IPS-NIHi7 (cell line): ENCODE measurements at regions not wholly inside any gene's neighbourhood (a gene's known extent, or its start where the extent isn't known, plus 50 kb on each side); places are given as distances from the start of the nearest gene placed in this dataset.

Experiments
- DNase-seq: peaks from one replicate; pipeline ENCODE4 v3.0.0; 2012; ENCODE audit warnings: mixed read lengths; ENCODE audit errors: extremely low spot score

DNA sequence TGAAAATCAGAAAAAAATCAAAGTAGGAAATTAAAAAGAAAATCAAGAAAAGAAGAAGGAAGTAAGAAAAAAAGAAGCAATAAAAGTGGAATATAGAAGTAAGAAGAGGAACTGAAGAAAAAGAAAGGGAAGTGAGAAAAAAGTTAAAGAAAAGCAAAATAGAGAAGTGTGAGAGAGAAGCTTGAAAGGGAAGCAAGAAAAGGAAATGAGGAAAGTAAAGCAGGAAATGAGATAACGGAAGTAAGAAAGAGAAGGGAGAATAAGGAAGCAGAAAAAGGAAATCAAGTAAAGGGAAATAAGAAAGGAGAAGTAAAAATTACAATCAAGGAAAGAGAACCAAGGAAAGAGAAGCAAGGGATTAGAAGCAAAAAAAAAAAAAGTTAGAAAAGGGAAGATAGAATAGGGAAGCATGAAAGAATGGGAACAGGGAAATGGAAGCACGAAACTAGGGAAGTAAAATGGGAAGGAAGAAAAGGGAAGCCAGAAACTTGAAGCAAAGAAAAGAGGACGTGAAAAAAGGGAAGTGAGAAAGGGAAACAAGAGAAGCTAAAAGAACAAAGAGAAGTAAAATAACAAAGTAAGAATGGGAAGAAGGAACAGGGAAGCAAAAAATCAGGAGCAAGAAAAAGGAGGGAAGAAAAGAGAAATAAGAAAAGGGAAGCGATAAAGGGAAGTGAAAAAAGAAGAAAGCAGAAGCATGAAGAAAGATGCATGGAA, 243.3 kb upstream of the NCKAP5 start:
- no peak for DNase-seq

DNA sequence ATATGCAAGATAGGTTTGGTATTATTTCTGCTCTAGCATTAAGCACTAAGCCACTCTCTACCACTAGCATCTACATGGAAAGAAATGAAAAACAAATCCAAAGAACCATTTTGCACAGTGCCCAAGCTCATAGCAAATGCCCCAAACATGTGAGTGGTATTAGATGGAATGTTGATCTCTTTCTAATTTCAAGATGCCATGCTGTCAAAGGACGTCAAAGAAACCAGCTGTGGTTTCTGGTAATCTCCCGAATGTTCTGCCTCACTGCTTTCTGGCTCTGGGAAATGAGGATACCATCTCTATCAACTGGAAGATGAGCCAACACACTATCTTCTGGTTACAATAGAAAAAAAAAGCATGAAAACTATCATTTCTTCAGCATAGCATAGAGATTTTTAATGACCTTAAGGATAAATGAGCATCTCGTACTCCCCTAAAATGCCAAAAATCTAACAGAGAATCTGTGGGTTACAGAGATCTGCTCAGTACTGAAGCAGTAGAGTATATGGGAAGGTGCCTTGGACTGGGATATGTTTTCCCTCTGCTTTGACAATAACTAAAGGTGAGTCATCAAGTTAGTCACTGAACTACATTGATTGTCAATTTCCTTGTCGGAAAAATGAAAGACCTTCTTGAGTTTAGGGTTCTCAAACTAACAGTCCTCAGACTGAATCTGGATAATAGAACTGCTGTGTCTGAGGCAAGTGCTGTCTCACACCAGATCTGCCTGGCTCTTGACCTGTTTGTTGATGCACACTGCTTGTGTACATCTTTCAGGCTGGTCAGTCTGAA, 244.8 kb upstream of the NCKAP5 start:
- no peak for DNase-seq

DNA sequence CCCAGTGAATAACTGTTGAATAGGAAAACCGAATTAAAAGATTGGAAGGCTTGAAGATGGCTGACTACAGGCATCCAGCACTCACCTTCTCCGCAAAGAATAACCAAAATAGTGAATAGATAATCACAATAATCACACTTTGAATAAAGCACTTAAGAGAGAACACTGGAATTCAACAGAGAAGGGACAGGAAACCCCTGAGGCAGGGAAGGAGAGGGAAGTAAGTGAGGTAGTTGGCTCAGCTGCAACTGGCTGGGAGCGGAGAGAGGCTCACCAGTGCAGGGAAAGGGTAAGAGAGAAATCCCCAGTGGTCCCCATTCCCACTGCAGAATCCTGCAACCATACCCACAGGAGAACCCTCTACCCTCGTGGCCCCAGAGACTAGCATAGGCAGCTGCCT, 246.6 kb upstream of the NCKAP5 start:
- DNase-seq = no peak

DNA sequence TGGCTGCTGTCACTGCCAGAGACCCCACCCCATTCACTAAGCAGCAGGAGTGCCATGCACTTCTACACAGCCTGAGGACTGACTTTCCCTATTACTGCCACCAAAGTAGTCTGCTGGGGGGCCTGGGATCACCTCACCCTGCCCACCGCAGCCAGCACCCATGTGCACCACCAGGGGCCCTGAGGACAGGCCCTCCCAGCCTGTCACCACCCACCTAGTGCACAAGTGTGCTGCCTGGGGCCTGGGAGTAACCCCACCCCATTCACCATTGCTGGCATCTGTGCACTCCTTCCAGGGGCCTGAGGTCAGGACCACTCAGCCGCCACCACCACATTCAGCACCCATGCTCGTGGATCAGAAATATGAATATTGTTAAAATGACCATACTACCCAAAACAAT, 247.8 kb upstream of the NCKAP5 start:
- DNase-seq = no peak

DNA sequence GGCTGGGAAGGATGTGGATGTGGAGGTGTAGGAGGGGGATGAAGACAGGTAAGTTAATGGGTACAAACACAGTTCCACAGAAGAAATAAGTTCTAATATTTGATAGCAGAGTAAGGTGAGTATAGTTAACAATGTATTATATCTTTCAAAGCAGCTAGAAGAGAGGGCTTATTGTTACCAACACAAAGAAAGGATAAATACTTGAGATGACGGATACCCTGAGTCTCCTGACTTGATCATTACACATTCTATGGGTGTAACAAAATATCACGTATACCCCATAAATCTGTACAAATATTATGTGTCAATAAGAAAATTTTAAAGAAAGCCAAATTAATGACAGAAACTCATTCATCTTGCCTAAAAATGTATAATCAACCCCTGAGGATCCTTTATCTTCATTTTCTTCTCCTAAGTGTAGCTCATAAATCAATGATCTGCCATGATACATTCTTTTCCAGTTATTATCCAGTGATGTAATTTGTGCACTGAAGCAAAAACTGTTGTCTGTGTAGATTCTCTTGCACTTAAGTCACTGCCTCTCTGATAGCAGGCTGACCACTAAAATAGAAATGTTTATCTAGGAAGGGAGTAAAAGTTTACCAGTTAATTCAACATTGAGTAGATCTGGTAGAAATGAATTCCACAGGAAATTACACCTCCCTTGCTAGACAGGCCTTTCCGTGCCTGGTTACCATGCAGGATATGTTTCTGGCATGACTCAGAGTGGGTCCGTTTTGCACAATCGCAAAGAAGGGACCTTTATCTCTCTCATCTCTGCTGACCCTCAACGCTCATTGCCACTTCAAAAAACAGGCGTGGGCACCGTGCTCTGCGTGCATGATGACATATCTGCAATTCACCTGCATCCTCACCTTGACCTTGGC, 249.7 kb upstream of the NCKAP5 start:
- DNase-seq = no peak

GRCh38 chr2:133818661-133819060, 250.4 kb upstream of the NCKAP5 start:
- DNase-seq = no peak

DNA sequence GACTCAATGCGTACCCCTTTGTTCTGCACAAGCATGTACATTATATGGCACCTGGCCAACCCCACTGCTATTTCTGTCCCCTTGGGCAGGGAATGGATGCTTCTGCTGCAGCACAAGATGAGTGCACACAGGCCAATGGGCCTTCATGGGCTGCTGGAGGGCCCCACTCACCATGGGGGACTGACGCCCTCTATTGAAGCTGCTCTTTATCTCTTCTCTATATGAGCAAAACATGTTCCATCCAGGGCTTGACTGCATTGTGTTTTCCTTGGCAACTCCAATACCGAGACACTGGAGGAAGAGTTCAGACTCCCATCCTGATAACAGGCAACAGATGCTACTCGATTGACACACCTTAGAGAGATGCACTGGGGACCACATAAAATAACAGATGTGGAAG, 251.6 kb upstream of the NCKAP5 start:
- no peak for DNase-seq

GRCh38 chr2:133821107-133821760, 253.0 kb upstream of the NCKAP5 start:
- DNase-seq = no peak

- no peak for DNase-seq
Measured at GRCh38 chr2:133822517-133823225, 254.4 kb upstream of the NCKAP5 start.

DNA sequence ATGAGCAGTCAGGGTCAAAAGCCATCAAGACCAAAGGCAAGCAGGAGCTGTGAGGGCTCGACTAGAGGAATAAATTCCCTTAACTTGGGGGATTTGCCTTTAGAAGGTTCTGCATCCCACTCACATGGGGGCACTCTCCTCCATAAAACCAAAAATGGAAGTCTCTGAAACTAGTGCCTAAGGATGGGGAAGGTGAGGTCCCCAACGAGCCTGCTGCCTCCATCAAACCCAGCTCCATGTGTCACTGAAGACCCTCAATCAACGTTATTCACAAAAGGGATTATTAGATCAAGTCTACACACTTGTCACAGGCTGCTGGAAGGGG, 254.9 kb upstream of the NCKAP5 start:
- DNase-seq = no peak

- no peak for DNase-seq
Measured at GRCh38 chr2:133824869-133825268, 256.6 kb upstream of the NCKAP5 start.

DNA sequence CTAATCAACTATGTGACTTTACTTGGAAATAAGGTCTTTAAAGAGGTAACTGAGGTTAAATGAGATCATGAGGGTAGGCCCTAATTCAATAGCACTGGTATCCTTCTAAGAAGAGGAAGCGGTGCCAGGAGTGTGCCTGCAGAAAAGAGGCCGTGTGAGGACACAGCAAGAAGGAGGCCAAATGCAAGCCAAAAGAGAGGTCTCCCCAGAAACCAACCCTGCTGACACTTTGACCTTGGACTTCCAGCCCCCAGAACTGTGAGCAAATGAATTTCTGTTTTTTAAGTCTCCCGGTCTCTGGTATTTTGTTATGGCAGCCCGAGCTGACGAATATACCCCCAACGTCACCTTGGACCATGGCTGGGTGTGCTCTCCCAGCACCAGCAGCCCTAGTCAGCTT, 257.5 kb upstream of the NCKAP5 start:
- no peak for DNase-seq

DNA sequence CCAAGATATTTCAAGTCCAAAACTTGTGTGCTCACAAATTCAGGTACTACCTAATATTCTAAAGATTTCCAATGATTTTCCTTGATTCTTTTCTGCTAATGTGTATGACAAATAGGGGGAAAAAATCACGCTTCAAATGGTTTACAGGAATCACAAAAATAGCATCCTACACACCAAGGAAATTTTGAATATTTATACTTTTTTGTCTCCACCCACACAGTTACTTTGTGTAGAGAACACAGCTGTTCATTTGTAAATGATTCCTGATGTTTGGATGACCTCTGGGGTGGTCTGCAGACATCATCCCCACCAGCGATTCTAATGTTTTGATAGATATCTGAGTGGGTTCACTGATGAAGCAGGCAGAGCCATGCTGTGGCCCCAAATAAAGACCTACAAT, 260.6 kb upstream of the NCKAP5 start:
- DNase-seq = no peak

GRCh38 chr2:133829450-133830020, 261.3 kb upstream of the NCKAP5 start:
- DNase-seq = no peak

- DNase-seq = no peak
Measured at GRCh38 chr2:133833746-133834145, 265.5 kb upstream of the NCKAP5 start.

- no peak for DNase-seq
Measured at GRCh38 chr2:133835821-133836619, 267.8 kb upstream of the NCKAP5 start.

GRCh38 chr2:133836691-133837345, 268.6 kb upstream of the NCKAP5 start:
- DNase-seq = no peak

GRCh38 chr2:133837441-133838094, 269.3 kb upstream of the NCKAP5 start:
- no peak for DNase-seq
